SK-N-MC (cell line): ENCODE measurements at regions not wholly inside any gene's neighbourhood (a gene's known extent, or its start where the extent isn't known, plus 50 kb on each side); places are given as distances from the start of the nearest gene placed in this dataset.

Source experiments
- DNase-seq: peaks from one replicate; pipeline ENCODE4 v3.0.0-alpha.2; 2011; ENCODE audit warnings: low read depth, low spot score
- H3K27ac ChIP-seq: fragments of 200-600 bp; sonication (generic); 2 replicates; pipeline ENCODE4 v1.5.1; 2016; ENCODE audit warnings: mixed run types
- H3K36me3 ChIP-seq: fragments of 200-600 bp; sonication (generic); 2 replicates; pipeline ENCODE4 v1.6.1; 2017; ENCODE audit warnings: antibody characterized with exemption, low read length, mixed read lengths; ENCODE audit not compliant: insufficient read depth
- H3K4me3 ChIP-seq: fragments of 200-600 bp; sonication (generic); 2 replicates; pipeline ENCODE4 v1.5.1; 2016
- H3K9ac ChIP-seq: fragments of 200-600 bp; sonication (generic); 2 replicates; pipeline ENCODE4 v1.8.0; 2017; ENCODE audit warnings: mixed run types, mixed read lengths; ENCODE audit not compliant: insufficient read length
- H3K9me3 ChIP-seq: fragments of 200-600 bp; sonication (generic); 2 replicates; pipeline ENCODE4 v1.6.1; 2017; ENCODE audit warnings: low read depth, mild to moderate bottlenecking, antibody characterized with exemption, low read length, moderate library complexity, mixed read lengths
- EZH2 ChIP-seq: fragments of 200-600 bp; sonication (generic); IDR thresholded peaks from one replicate; pipeline ENCODE4 v1.6.1; 2017; ENCODE audit warnings: antibody characterized with exemption
- FOXP2 ChIP-seq: optimal IDR thresholded peaks from 2 replicates; pipeline ENCODE3; 2011; ENCODE audit warnings: mild to moderate bottlenecking, moderate library complexity; ENCODE audit not compliant: insufficient read depth; ENCODE audit errors: extremely low read length, control extremely low read depth
- POLR2AphosphoS5 ChIP-seq: IDR thresholded peaks from 2 replicates; pipeline ENCODE4 v1.6.1; 2012; ENCODE audit warnings: mild to moderate bottlenecking, low read depth, low read length, borderline replicate concordance

DNA sequence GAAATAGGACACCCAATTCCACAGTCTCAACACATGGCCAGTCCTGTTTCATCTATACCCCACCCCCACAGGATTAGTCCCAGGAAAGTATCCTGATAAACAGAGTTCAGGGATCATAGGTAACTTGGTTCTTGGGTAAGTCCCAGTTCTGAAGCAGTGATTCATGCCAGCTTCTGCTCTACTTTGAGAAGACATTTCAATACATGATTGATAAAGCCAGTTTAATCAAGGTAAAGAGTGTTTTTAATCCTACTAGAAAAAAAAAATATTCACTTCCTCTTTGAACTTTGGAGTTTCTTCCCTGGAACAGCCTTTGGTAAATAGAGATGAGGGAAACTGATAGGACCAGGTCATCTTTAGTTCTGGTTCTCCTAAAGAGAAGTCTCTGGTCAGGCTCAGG, 142.4 kb downstream of the TLR5 start:
- H3K27ac ChIP-seq: no peak overlapping the region
- H3K4me3 ChIP-seq: no peak overlapping the region
- peaks cover 16% of the 10 kb centered on the region for H3K36me3 ChIP-seq
- no peaks in the 10 kb centered on the region for H3K9me3 ChIP-seq
- no peak for TF ChIP-seq FOXP2
- TF ChIP-seq EZH2: no peak
- no peak for TF ChIP-seq POLR2AphosphoS5
- no peak overlapping the region for H3K9ac ChIP-seq
- DNase-seq: no peak

DNA sequence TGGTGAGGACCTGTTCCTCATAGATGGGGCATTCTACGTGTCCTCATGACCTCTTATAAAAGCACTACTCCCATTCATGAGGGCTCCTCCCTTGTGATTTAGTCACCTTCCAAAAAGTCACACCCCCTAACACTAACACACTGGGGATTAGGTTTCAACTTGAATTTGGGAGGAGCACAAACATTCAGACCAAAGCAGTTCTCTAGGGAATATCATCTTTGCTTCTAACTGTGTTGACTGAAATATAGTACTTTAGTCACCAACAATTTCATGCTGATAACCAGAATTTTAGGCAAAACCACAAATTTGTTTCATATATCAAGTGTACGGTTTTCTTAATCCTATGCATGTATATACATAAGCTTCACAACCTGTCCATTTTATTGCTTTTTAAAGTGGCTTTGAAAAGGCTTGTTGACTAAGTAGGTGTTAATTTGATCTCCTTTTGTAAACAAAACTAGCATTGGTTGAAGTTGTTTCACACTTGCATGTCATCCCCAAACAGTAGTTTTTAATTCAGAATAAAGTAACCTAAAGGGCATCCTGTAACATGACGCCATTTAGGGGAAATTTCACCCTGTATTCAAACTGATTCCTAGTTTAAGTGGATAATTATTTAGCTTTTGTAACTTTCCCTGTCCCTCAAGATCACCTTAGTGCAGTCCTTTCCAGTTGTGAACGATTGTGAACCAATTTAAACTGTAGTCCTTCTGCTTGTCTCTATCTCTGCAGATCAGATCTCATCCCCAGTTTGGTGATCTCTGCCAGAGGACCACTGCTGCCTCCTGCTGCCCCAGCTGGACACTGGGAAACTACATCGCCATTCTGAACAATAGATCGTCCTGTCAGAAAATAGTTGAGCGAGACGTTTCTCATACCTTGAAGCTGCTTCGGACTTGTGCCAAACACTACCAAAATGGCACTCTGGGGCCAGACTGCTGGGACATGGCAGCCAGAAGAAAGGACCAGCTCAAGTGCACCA, 141.1 kb downstream of the TLR5 start:
- peaks cover 16% of the 10 kb centered on the region for H3K36me3 ChIP-seq
- DNase-seq: no peak
- no peak overlapping the region for H3K27ac ChIP-seq
- no peak overlapping the region for H3K9ac ChIP-seq
- no peaks in the 10 kb centered on the region for H3K9me3 ChIP-seq
- no peak for TF ChIP-seq POLR2AphosphoS5
- H3K4me3 ChIP-seq: no peak overlapping the region

- TF ChIP-seq FOXP2 (no peak), EZH2 (no peak), POLR2AphosphoS5 (no peak)
These were observed 139.5 kb downstream of the TLR5 start for GRCh38 chr1:223003549-223003948.

DNA sequence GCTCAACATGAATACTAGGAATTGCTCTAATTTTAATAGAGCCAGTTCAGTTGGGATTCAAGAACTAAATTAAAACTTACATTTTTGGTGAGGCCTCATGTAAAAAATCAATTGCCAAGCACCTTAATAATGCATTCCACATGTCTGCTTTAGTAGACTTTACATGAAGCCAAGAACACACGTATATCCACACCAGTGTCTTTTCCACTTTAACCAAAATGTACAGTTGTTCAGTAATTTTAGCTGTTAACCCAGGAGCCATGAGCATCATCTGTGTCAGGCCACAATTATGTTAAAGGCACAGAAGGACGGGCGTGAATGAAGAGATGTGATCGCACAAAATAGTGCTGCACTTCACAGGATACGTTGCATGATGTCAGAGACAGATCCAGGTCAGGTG, 136.7 kb downstream of the TLR5 start:
- TF ChIP-seq POLR2AphosphoS5 (no peak), EZH2 (no peak), FOXP2 (no peak)
- Histone ChIP-seq H3K36me3 (peaks cover 16% of the 10 kb centered on the region), H3K9ac (no peak overlapping the region), H3K9me3 (no peaks in the 10 kb centered on the region), H3K4me3 (no peak overlapping the region), H3K27ac (no peak overlapping the region)
- no peak for DNase-seq

More at GRCh38 chr1:223003549-223003948, 139.5 kb downstream of the TLR5 start:
- no peaks in the 10 kb centered on the region for H3K9me3 ChIP-seq
- no peak overlapping the region for H3K27ac ChIP-seq
- DNase-seq: no peak
- no peak overlapping the region for H3K4me3 ChIP-seq
- no peak overlapping the region for H3K9ac ChIP-seq
- peaks cover 16% of the 10 kb centered on the region for H3K36me3 ChIP-seq

- Histone ChIP-seq H3K36me3 (peaks cover 16% of the 10 kb centered on the region), H3K9ac (no peak overlapping the region), H3K4me3 (no peak overlapping the region), H3K9me3 (no peaks in the 10 kb centered on the region), H3K27ac (no peak overlapping the region)
- DNase-seq: no peak
- TF ChIP-seq POLR2AphosphoS5: no peak
These were observed 136.0 kb downstream of the TLR5 start for GRCh38 chr1:223006917-223007648.

- TF ChIP-seq EZH2 (no peak), POLR2AphosphoS5 (no peak), FOXP2 (no peak)
- no peak overlapping the region for H3K4me3 ChIP-seq
- no peak overlapping the region for H3K27ac ChIP-seq
- peaks cover 10% of the 10 kb centered on the region for H3K36me3 ChIP-seq
- no peak for DNase-seq
- H3K9ac ChIP-seq: no peak overlapping the region
- H3K9me3 ChIP-seq: no peaks in the 10 kb centered on the region
These were observed 135.1 kb downstream of the TLR5 start for GRCh38 chr1:223007935-223008334.

DNA sequence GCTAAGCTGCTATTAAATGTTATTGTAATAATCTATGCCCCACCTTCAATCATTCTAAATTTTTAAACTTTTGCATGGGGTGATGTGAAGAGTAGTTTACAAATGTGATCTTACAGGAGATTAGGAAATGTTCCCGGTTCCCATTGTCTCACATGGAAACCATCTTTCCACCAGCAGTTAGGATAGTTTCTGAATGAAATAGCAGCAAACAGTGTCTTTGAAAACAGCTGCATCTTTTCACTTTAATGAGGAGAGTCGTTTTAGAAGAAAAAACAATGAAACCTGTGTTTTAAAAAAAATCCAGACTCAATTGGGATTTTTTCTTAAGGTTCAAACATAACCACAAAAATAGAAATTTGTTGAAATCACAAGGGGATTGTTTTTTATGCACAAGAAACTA, 134.2 kb downstream of the TLR5 start:
- no peak overlapping the region for H3K27ac ChIP-seq
- H3K9me3 ChIP-seq: no peaks in the 10 kb centered on the region
- no peak overlapping the region for H3K9ac ChIP-seq
- peaks cover 1% of the 10 kb centered on the region; the same call in 1 of the 2 replicates for H3K36me3 ChIP-seq
- H3K4me3 ChIP-seq: no peak overlapping the region
- TF ChIP-seq FOXP2 (no peak), POLR2AphosphoS5 (no peak), EZH2 (no peak)
- DNase-seq: no peak

GRCh38 chr1:223009406-223009805, 133.6 kb downstream of the TLR5 start:
- Histone ChIP-seq H3K36me3 (no peaks in the 10 kb centered on the region; the same call in 1 of the 2 replicates), H3K9me3 (no peaks in the 10 kb centered on the region), H3K27ac (no peak overlapping the region), H3K9ac (no peak overlapping the region), H3K4me3 (no peak overlapping the region)
- no peak for DNase-seq
- TF ChIP-seq POLR2AphosphoS5 (no peak), FOXP2 (no peak), EZH2 (no peak)
